H54 (cell line): ENCODE measurements at regions not wholly inside any gene's neighbourhood (a gene's known extent, or its start where the extent isn't known, plus 50 kb on each side); places are given as distances from the start of the nearest gene placed in this dataset.

ENCODE experiments used
- DNase-seq: peaks from one replicate; pipeline ENCODE4 v3.0.0; 2011; ENCODE audit warnings: low spot score, mixed read lengths; ENCODE audit not compliant: insufficient read length
- FAIRE-seq: peaks from 3 replicates; lab custom pipeline; 2011; peaks lifted over from hg19 to GRCh38; lab: Jason Lieb, UNC
- POLR2A ChIP-seq: IDR thresholded peaks from 2 replicates; pipeline ENCODE4 v1.6.1; 2011; ENCODE audit warnings: low read depth, mild to moderate bottlenecking, low read length

- no peak for FAIRE-seq
- no peak for TF ChIP-seq POLR2A
Observed at GRCh38 chr3:59422312-59422711, 372.5 kb upstream of the CFAP20DC start.

GRCh38 chr3:59418836-59419235, 369.0 kb upstream of the CFAP20DC start:
- no peak for DNase-seq
- FAIRE-seq, result no peak
- TF ChIP-seq POLR2A, result no peak

More at GRCh38 chr3:59422312-59422711, 372.5 kb upstream of the CFAP20DC start:
- DNase-seq, result no peak

- no peak for DNase-seq
- no peak for TF ChIP-seq POLR2A
- no peak for FAIRE-seq
Observed at GRCh38 chr3:59412516-59412915, 362.7 kb upstream of the CFAP20DC start.

GRCh38 chr3:59411694-59412093, 361.9 kb upstream of the CFAP20DC start:
- no peak for TF ChIP-seq POLR2A
- FAIRE-seq, result no peak
- no peak for DNase-seq

GRCh38 chr3:59411186-59411585, 361.4 kb upstream of the CFAP20DC start:
- FAIRE-seq (no peak), DNase-seq (no peak)
- no peak for TF ChIP-seq POLR2A

GRCh38 chr3:59408047-59408624, 358.3 kb upstream of the CFAP20DC start:
- FAIRE-seq (no peak), DNase-seq (no peak)
- no peak for TF ChIP-seq POLR2A

GRCh38 chr3:59407425-59407824, 357.6 kb upstream of the CFAP20DC start:
- DNase-seq (no peak), FAIRE-seq (no peak)
- TF ChIP-seq POLR2A, result no peak

GRCh38 chr3:59406943-59407342, 357.1 kb upstream of the CFAP20DC start:
- DNase-seq (no peak), FAIRE-seq (no peak)
- TF ChIP-seq POLR2A, result no peak

GRCh38 chr3:59404851-59405250, 355.0 kb upstream of the CFAP20DC start:
- FAIRE-seq, result no peak

GRCh38 chr3:59404064-59404463, 354.2 kb upstream of the CFAP20DC start:
- TF ChIP-seq POLR2A, result no peak
- no peak for FAIRE-seq
- DNase-seq, result no peak

More at GRCh38 chr3:59404851-59405250, 355.0 kb upstream of the CFAP20DC start:
- DNase-seq, result no peak
- TF ChIP-seq POLR2A, result no peak

GRCh38 chr3:59401924-59402323, 352.1 kb upstream of the CFAP20DC start:
- no peak for DNase-seq
- no peak for TF ChIP-seq POLR2A
- FAIRE-seq, result no peak

- no peak for DNase-seq
- no peak for TF ChIP-seq POLR2A
- no peak for FAIRE-seq
Observed at GRCh38 chr3:59392116-59392515, 342.3 kb upstream of the CFAP20DC start.

- FAIRE-seq (no peak), DNase-seq (no peak)
- no peak for TF ChIP-seq POLR2A
Observed at GRCh38 chr3:59391131-59391530, 341.3 kb upstream of the CFAP20DC start.

- TF ChIP-seq POLR2A, result no peak
- FAIRE-seq (no peak), DNase-seq (no peak)
Observed at GRCh38 chr3:59388555-59389270, 338.9 kb upstream of the CFAP20DC start.

- no peak for TF ChIP-seq POLR2A
- DNase-seq (no peak), FAIRE-seq (no peak)
Observed at GRCh38 chr3:59386165-59386564, 336.3 kb upstream of the CFAP20DC start.
